Caco-2 (cell line): ENCODE measurements at regions not wholly inside any gene's neighbourhood (a gene's known extent, or its start where the extent isn't known, plus 50 kb on each side); places are given as distances from the start of the nearest gene placed in this dataset.

Source experiments
- BruUV-seq: library from RNA; stranded (reverse); fragments of 400-500 nt; replicated peaks from 2 replicates; lab custom pipeline; 2021; lab: Mats Ljungman, UMichigan
- CTCF ChIA-PET: fragments of 300-600 bp; sonication (Branson Sonifier 250); formaldehyde crosslinking; loops from one replicate; lab custom pipeline; 2022; ENCODE audit warnings: antibody characterized with exemption; lab: Charles Lee
- POLR2A ChIA-PET: fragments of 300-600 bp; sonication (Branson Sonifier 250); formaldehyde crosslinking; loops from one replicate; lab custom pipeline; 2022; ENCODE audit warnings: antibody characterized with exemption; lab: Charles Lee
- DNase-seq, 2 experiments: peaks; one replicate each; pipeline versions ENCODE4 v3.0.0 to v3.0.0-alpha.2; 2020 to 2022
- H3K27me3 ChIP-seq: replicated peaks from 2 replicates; pipeline ENCODE4 v1.6.0; 2011; ENCODE audit warnings: low read length; ENCODE audit not compliant: control insufficient read depth, insufficient read depth
- H3K36me3 ChIP-seq: 2 replicates; pipeline ENCODE4 v1.5.1; 2011; ENCODE audit warnings: low read length; ENCODE audit not compliant: control insufficient read depth, insufficient read depth
- H3K4me1 ChIP-seq: fragments of 250-450 bp; sonication (Bioruptor Pico); 2 replicates; pipeline ENCODE4 v1.5.1; 2020; ENCODE audit warnings: mild to moderate bottlenecking
- H3K4me3 ChIP-seq: 2 replicates; pipeline ENCODE4 v1.5.1; 2011; ENCODE audit warnings: low read depth, mild to moderate bottlenecking, control low read depth, low read length
- H3K9me3 ChIP-seq: fragments of 250-450 bp; sonication (Bioruptor Pico); 2 replicates; pipeline ENCODE4 v1.5.1; 2020; ENCODE audit warnings: mild to moderate bottlenecking, moderate library complexity
- H3K27ac Mint-ChIP-seq: one replicate; pipeline ENCODE4 v1.8.0; 2022; ENCODE audit warnings: mixed read lengths; ENCODE audit not compliant: unreplicated experiment
- H3K27me3 Mint-ChIP-seq: one replicate; pipeline ENCODE4 v1.8.0; 2022; ENCODE audit warnings: mixed read lengths; ENCODE audit not compliant: insufficient read depth, unreplicated experiment
- H3K36me3 Mint-ChIP-seq: one replicate; pipeline ENCODE4 v1.8.0; 2022; ENCODE audit warnings: mild to moderate bottlenecking, mixed read lengths; ENCODE audit not compliant: insufficient read depth, unreplicated experiment
- H3K4me1 Mint-ChIP-seq: one replicate; pipeline ENCODE4 v1.8.0; 2022; ENCODE audit warnings: low read depth, mixed read lengths; ENCODE audit not compliant: unreplicated experiment
- H3K4me3 Mint-ChIP-seq: one replicate; pipeline ENCODE4 v1.8.0; 2022; ENCODE audit warnings: mild to moderate bottlenecking, moderate library complexity, mixed read lengths; ENCODE audit not compliant: unreplicated experiment
- H3K9me3 Mint-ChIP-seq: one replicate; pipeline ENCODE4 v1.8.0; 2022; ENCODE audit warnings: mixed read lengths; ENCODE audit not compliant: unreplicated experiment
- intact Hi-C: fragments of 100-400 bp; cut with micrococcal nuclease; formaldehyde crosslinking; loops from one replicate; pipeline ENCODE4 v1.10.0; 2022; ENCODE audit not compliant: unreplicated experiment
- TF ChIP-seq, protein P1 (sequence below), 2 experiments: fragments of 200-600 bp in 1 of 2; IDR thresholded peaks; 1 replicate in 1 of 2; 2 replicates in 1 of 2; pipeline versions ENCODE4 v1.5.1 to v1.8.0; 2011 to 2022; ENCODE audit warnings: antibody characterized with exemption in 1 of 2, control low read depth in 1 of 2, inconsistent platforms in 1 of 2, low read depth in 1 of 2, low read length in 1 of 2, mild to moderate bottlenecking in 1 of 2, moderate library complexity in 1 of 2; ENCODE audit not compliant: insufficient read depth in 1 of 2, severe bottlenecking in 1 of 2, unreplicated experiment in 1 of 2

DNA sequence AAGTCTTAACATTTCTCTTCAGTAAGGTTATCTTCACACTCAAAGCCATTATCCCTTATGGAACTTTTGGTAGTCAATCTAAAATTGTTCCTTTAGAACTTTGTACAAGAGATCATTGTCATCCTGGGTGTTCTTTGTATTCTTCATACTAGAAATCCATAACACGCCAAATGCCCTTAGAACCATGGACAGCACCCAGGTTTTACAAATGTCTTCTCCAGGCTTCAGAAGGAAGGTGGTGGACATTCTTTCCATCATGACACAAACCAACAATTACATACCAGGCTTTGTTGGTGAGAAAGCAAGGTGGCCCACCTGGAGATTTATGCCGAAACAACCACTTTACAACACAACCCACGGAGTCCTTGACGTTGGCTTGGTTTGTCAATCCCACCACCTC, 365.6 kb upstream of the TBX3 start:
- H3K36me3 Mint-ChIP-seq, result no peaks in the 10 kb centered on the region
- no peak overlapping the region for H3K27ac Mint-ChIP-seq
- Histone ChIP-seq H3K4me1 (no peaks in the 10 kb centered on the region), H3K9me3 (no peaks in the 10 kb centered on the region), H3K4me3 (no peak overlapping the region), H3K27me3 (no peaks in the 10 kb centered on the region), H3K36me3 (no peaks in the 10 kb centered on the region)
- H3K27me3 Mint-ChIP-seq, result no peaks in the 10 kb centered on the region
- no peaks in the 10 kb centered on the region for H3K4me1 Mint-ChIP-seq
- no peak overlapping the region for H3K4me3 Mint-ChIP-seq
- intact Hi-C loops, result no loop called here
- H3K9me3 Mint-ChIP-seq, result no peaks in the 10 kb centered on the region
- TF ChIP-seq, protein P1, sequence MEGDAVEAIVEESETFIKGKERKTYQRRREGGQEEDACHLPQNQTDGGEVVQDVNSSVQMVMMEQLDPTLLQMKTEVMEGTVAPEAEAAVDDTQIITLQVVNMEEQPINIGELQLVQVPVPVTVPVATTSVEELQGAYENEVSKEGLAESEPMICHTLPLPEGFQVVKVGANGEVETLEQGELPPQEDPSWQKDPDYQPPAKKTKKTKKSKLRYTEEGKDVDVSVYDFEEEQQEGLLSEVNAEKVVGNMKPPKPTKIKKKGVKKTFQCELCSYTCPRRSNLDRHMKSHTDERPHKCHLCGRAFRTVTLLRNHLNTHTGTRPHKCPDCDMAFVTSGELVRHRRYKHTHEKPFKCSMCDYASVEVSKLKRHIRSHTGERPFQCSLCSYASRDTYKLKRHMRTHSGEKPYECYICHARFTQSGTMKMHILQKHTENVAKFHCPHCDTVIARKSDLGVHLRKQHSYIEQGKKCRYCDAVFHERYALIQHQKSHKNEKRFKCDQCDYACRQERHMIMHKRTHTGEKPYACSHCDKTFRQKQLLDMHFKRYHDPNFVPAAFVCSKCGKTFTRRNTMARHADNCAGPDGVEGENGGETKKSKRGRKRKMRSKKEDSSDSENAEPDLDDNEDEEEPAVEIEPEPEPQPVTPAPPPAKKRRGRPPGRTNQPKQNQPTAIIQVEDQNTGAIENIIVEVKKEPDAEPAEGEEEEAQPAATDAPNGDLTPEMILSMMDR (IDR thresholded peaks at IDR 0.05; ENCODE audit: insufficient read depth in 1 of 2, low read depth in 1 of 2, low read length in 1 of 2, severe bottlenecking in 1 of 2, unreplicated experiment in 1 of 2), result no peak
- peak in 1 of 2 experiments; percentile 15 for DNase-seq
- BruUV-seq, result no TSS peak
- ChIA-PET POLR2A (no interaction called here), CTCF (interaction anchor here (0.6 kb wide), 1 partner anchor 423 kb away, joined by 7 read pairs; no protein-coding TSS in a partner anchor)

DNA sequence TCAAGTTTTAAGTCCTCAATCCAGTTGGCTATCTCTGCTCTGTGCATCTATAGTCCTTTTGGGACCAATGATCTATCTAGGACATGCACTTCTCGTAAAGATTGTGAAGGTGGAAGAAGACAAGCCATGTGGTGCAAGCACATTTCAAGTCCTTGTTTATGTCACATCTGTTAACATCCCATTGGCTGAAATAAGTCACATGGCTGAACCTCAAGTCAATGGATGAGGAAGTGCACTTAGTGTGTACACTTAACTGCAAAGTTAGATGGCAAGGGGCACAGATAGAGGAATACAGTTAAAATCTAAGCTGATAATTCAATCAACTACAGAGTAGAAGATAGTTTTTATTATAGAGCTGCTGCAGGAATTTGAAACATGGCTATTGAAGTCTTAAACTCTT, 362.8 kb upstream of the TBX3 start:
- H3K4me3 ChIP-seq, result no peak overlapping the region
- H3K4me1 ChIP-seq, result no peaks in the 10 kb centered on the region
- DNase-seq, result no peak
- no peaks in the 10 kb centered on the region for H3K36me3 Mint-ChIP-seq
- CTCF ChIA-PET, result no interaction called here
- H3K9me3 ChIP-seq, result no peaks in the 10 kb centered on the region
- POLR2A ChIA-PET, result no interaction called here
- no peak overlapping the region for H3K27ac Mint-ChIP-seq
- no peaks in the 10 kb centered on the region for H3K4me1 Mint-ChIP-seq
- no peaks in the 10 kb centered on the region for H3K9me3 Mint-ChIP-seq
- H3K27me3 Mint-ChIP-seq, result no peaks in the 10 kb centered on the region
- no peaks in the 10 kb centered on the region for H3K36me3 ChIP-seq
- intact Hi-C loops, result no loop called here
- no TSS peak for BruUV-seq
- no peaks in the 10 kb centered on the region for H3K27me3 ChIP-seq
- TF ChIP-seq, protein P1 (IDR thresholded peaks at IDR 0.05; ENCODE audit: insufficient read depth in 1 of 2, low read depth in 1 of 2, low read length in 1 of 2, severe bottlenecking in 1 of 2, unreplicated experiment in 1 of 2), result no peak
- no peak overlapping the region for H3K4me3 Mint-ChIP-seq

DNA sequence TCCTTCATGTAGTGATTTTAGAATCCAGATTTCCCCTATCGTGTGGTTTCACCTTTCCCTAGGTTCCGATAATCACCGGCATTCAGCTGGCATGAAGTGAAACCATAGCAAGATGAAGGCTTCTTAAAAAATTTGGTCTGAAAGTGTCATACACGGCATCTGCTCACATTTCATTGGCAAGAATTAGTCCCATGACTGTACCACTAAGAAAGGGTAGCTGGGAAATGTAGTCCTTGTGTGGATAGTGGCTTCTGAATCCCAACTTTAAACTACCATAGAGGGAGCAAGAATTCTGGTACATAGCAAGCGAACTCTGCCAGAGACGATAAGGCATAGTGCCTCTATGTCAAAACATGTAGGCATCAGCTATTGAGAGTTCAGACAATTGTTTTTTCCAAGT, 360.1 kb upstream of the TBX3 start:
- POLR2A ChIA-PET, result no interaction called here

More for the DNA sequence above, 360.1 kb upstream of the TBX3 start:
- Mint-ChIP-seq H3K4me1 (no peaks in the 10 kb centered on the region), H3K27ac (no peak overlapping the region), H3K9me3 (no peaks in the 10 kb centered on the region), H3K36me3 (no peaks in the 10 kb centered on the region), H3K4me3 (no peak overlapping the region), H3K27me3 (no peaks in the 10 kb centered on the region)
- H3K27me3 ChIP-seq, result no peaks in the 10 kb centered on the region
- TF ChIP-seq, protein P1 (IDR thresholded peaks at IDR 0.05; ENCODE audit: insufficient read depth in 1 of 2, low read depth in 1 of 2, low read length in 1 of 2, severe bottlenecking in 1 of 2, unreplicated experiment in 1 of 2), result no peak
- DNase-seq, result no peak
- H3K4me1 ChIP-seq, result no peaks in the 10 kb centered on the region
- no peak overlapping the region for H3K4me3 ChIP-seq
- CTCF ChIA-PET, result no interaction called here
- no peaks in the 10 kb centered on the region for H3K9me3 ChIP-seq
- H3K36me3 ChIP-seq, result no peaks in the 10 kb centered on the region
- no TSS peak for BruUV-seq
- intact Hi-C loops, result no loop called here
